Stimulated activated CD8-positive, alpha-beta memory T cell treated with anti-CD3 and anti-CD28 coated beads, Interleukin-15, amount 100 ng/mL, for 4 hours (primary cell): ENCODE measurements at regions not wholly inside any gene's neighbourhood (a gene's known extent, or its start where the extent isn't known, plus 50 kb on each side); places are given as distances from the start of the nearest gene placed in this dataset.

Source experiments
- DNase-seq, 2 donors: peaks; one replicate each; pipeline ENCODE4 v3.0.0-alpha.2; 2020; ENCODE audit warnings: low read depth in 2 of 2

GRCh38 chr17:34527908-34528470 is 51.4 kb upstream of the TMEM132E start:
- no peak for DNase-seq

GRCh38 chr17:34527136-34527907 is 52.1 kb upstream of the TMEM132E start:
- no peak for DNase-seq

GRCh38 chr17:34525651-34526050 is 53.7 kb upstream of the TMEM132E start:
- DNase-seq = no peak

GRCh38 chr17:34521955-34522354 is 57.4 kb upstream of the TMEM132E start:
- no peak for DNase-seq

- DNase-seq = no peak
Observed at GRCh38 chr17:34519282-34519681, 60.1 kb upstream of the TMEM132E start.

- no peak for DNase-seq
Observed at GRCh38 chr17:34517406-34517805, 62.0 kb upstream of the TMEM132E start.

- DNase-seq = no peak
Observed at GRCh38 chr17:34511931-34512330, 67.5 kb upstream of the TMEM132E start.

GRCh38 chr17:34511265-34511664 is 68.1 kb upstream of the TMEM132E start:
- DNase-seq = no peak

GRCh38 chr17:34504814-34505484 is 74.4 kb upstream of the TMEM132E start:
- no peak for DNase-seq

DNA sequence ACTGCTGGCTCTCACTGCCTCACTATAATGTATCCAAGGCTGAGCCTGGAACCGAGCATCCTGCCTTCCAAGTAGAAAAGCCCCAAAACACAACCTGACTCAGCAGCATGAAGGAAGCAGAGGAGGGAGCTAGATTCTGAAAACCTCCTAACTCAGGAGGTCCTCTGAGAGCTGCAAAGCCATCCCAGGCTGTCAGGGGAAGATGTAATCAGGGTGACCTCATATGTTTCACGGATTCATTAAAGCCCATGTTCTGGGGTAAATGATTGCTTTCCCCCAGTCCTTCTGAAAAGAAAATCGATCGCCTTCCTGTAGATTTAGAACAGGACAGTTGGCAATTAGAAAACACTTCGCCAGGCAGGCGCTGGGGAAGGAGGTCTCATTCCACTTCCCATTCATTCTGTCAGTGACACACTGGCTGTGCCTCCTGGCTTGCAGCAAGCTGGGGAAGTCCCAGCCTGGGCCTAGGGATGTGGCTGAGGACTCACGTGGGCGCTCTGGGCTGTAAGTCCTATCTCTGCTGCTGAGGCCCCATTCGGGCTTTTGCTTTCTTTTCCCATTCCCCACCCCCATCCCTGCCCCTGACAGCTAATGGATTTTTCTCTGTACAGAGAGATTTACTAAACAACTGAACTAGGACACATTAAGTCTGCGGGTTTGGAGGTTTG is 75.7 kb upstream of the TMEM132E start:
- DNase-seq = no peak

DNA sequence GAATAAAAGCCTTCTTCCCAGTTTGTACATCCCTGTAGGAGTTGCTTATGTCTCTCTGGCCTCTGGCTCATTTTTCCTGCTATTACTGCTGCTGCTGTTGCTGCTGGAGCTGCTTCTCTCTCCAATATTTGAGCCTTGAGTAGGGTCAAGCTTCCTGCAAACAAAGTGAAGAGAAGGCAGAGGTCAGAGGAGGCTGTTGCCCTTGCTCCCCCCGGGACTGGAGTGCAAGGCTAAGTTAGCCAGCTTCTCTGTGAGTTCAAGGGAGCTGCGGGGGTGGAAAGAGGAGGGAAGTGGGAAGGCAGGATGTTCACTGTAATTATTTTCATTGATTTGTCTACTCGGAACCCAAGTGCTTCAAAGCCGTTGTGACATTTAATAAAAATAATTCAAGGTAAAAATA is 77.0 kb upstream of the TMEM132E start:
- no peak for DNase-seq

DNA sequence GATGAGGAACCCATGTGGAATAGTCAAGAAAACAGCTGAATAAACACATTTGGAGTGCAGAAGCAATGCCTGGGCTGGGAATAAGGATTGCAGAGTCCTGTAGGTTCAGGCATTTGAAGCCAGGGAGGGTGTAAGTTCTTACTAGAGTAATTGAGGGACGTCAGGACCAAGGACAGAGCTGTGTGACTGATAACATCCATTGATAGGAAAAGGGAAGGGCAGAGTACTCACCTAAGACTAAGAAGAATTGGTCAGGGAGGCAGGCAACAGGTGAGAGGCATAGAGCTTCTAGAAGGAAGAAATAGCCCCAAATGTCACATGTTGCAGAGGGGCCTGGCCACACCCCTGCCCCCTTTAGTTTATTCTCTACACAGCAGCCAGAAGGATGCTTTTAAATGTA is 79.8 kb upstream of the TMEM132E start:
- no peak for DNase-seq

GRCh38 chr17:34493917-34494316 is 85.5 kb upstream of the TMEM132E start:
- no peak for DNase-seq

DNA sequence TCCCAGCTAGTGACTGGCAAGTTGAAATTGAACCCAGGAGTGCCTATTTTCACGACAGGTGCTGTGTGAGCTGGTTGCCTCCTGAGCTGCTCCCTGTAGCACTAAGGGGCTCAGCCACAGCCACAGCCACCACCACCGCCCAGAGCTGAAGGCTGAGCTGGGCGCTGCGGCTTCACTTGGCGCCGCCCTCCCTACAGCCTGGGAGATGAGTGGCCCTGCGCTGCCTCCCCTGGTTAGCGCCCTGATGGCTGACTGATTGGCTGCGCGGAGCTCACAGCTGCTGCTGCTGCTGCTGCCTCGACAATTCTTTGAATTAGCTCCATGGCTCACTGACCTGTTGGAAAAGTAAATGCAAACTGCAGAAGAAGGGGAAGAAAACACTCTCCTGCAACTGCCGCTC is 91.8 kb upstream of the TMEM132E start:
- no peak for DNase-seq

- no peak for DNase-seq
Observed at GRCh38 chr17:34486761-34487160, 92.6 kb upstream of the TMEM132E start.

DNA sequence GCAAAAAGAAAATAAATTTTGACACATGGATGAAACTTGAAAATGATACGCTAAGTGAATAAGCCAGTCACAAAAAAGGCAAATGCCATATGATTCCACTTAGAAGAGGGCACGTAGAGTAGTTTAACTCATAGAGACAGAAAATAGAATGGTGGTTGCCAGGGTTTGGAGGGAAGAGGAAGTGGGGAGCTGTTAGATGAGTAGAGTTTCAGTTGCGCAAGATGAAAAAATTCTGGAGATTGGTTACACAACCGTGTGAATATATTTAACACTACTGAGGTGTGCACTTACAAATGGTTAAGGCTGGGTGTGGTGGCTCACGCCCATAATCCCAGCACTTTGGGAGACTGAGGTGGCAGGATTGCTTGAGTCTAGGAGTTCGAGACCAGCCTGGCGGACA is 93.4 kb upstream of the TMEM132E start:
- DNase-seq = no peak

GRCh38 chr17:34484193-34484733 is 95.1 kb upstream of the TMEM132E start:
- DNase-seq = no peak

- DNase-seq = no peak
Observed at GRCh38 chr17:34482730-34483129, 96.7 kb upstream of the TMEM132E start.

DNA sequence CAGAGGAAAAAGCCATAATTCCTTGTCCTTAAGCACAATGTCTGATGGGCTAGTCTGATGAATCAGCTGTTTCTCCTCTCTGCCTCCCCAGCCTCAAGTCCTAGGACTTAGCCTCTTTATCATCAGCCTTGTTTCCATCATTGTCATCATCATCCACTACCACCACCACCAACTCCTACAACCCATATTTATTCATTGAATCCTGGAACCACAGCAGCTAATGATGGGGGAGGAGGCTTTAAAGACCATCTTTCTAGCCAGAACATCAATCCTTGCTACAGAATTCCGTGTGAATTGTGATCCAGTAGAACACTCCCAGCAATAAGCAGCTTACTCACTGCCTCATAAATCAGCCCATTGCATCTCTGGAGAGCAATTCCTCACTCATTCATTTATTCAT is 97.6 kb upstream of the TMEM132E start:
- DNase-seq = no peak

DNA sequence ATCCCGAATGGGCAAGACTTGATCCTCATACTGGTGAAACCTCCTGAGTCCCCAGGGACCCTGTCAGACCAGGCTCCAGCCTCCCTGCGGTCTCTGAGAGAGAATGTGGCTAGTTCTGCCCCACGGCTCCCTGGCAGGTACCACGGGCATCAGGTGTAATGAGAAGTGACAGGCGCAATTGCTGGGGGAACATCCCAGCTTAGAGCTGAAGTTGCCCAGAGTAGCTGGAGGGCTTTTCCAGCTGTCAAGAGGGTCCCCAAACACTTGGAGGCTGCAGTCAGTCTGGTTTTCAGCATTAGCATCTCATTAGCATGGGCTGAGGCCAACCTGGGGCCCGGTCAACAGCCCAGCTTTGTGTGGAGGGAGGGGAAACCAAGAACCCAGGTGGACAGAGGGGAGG is 100.0 kb upstream of the TMEM132E start:
- DNase-seq = no peak

GRCh38 chr17:34478244-34478643 is 101.1 kb upstream of the TMEM132E start:
- no peak for DNase-seq

GRCh38 chr17:34475296-34475695 is 104.1 kb upstream of the TMEM132E start:
- DNase-seq = no peak
